HEK293 (cell line): ENCODE measurements at regions not wholly inside any gene's neighbourhood (a gene's known extent, or its start where the extent isn't known, plus 50 kb on each side); places are given as distances from the start of the nearest gene placed in this dataset.

Source experiments
- CTCF ChIA-PET: fragments of 350-600 bp; formaldehyde crosslinking; extraction: SDS; loops from one replicate; lab custom pipeline; 2021; ENCODE audit warnings: antibody characterized with exemption; lab: Yijun Ruan, JAX
- POLR2A ChIA-PET: fragments of 300-600 bp; formaldehyde crosslinking; extraction: SDS; loops from one replicate; lab custom pipeline; 2020; ENCODE audit warnings: antibody characterized with exemption, inconsistent platforms; lab: Yijun Ruan, JAX
- H3K27ac ChIP-seq: fragments of 200-500 bp; sonication (Bioruptor generic); 2 replicates; pipeline ENCODE4 v1.5.1; 2014; ENCODE audit warnings: low read depth, low read length, control low read depth, inconsistent platforms; ENCODE audit errors: extremely low read depth
- H3K36me3 ChIP-seq, 2 experiments: fragments of 200-500 bp in 1 of 2; sonication (Bioruptor generic) in 1 of 2; 1 replicate in 1 of 2; 2 replicates in 1 of 2; pipeline ENCODE4 v1.5.1; 2014 to 2017; ENCODE audit warnings: inconsistent platforms in 2 of 2, low read length in 2 of 2; ENCODE audit not compliant: control insufficient read depth in 2 of 2, insufficient read depth in 1 of 2
- H3K4me1 ChIP-seq: fragments of 200-500 bp; sonication (Bioruptor generic); 2 replicates; pipeline ENCODE4 v1.5.1; 2014; ENCODE audit warnings: mild to moderate bottlenecking, low read length, inconsistent platforms; ENCODE audit not compliant: control insufficient read depth, insufficient read depth
- H3K4me3 ChIP-seq: 2 replicates; pipeline ENCODE4 v1.5.1; 2011; ENCODE audit warnings: low read depth, mild to moderate bottlenecking, control low read depth, low read length, moderate library complexity
- H3K9me3 ChIP-seq: fragments of 200-500 bp; sonication (Bioruptor generic); 2 replicates; pipeline ENCODE4 v1.5.1; 2014; ENCODE audit warnings: low read depth, low read length, inconsistent platforms; ENCODE audit not compliant: control insufficient read depth, insufficient read depth
- ZNF10 ChIP-seq: fragments of 450-650 bp; formaldehyde crosslinking; IDR thresholded peaks from 2 replicates; pipeline ENCODE4 v1.5.1; 2017; ENCODE audit warnings: missing biosample characterization, missing genetic modification characterization
- ZNF140 ChIP-seq: fragments of 450-650 bp; formaldehyde crosslinking; IDR thresholded peaks from 2 replicates; pipeline ENCODE4 v1.5.1; 2016; ENCODE audit warnings: missing biosample characterization, missing genetic modification characterization
- ZNF155 ChIP-seq: fragments of 450-650 bp; formaldehyde crosslinking; IDR thresholded peaks from 2 replicates; pipeline ENCODE4 v1.5.1; 2016; ENCODE audit warnings: missing biosample characterization, missing genetic modification characterization
- ZNF174 ChIP-seq: fragments of 450-650 bp; formaldehyde crosslinking; IDR thresholded peaks from 2 replicates; pipeline ENCODE4 v1.5.0; 2017; ENCODE audit warnings: missing biosample characterization, mild to moderate bottlenecking, missing genetic modification characterization
- ZNF292 ChIP-seq: fragments of 450-650 bp; formaldehyde crosslinking; IDR thresholded peaks from 2 replicates; pipeline ENCODE4 v1.5.1; 2016; ENCODE audit warnings: low read depth, missing biosample characterization, missing genetic modification characterization, borderline replicate concordance
- ZNF302 ChIP-seq: fragments of 450-650 bp; formaldehyde crosslinking; IDR thresholded peaks from 2 replicates; pipeline ENCODE4 v1.5.1; 2016; ENCODE audit warnings: missing biosample characterization, missing genetic modification characterization, low read depth
- ZNF391 ChIP-seq: fragments of 450-650 bp; formaldehyde crosslinking; IDR thresholded peaks from 2 replicates; pipeline ENCODE4 v1.5.1; 2016; ENCODE audit warnings: low read depth, missing biosample characterization, missing genetic modification characterization, borderline replicate concordance
- ZNF510 ChIP-seq: fragments of 450-650 bp; formaldehyde crosslinking; IDR thresholded peaks from 2 replicates; pipeline ENCODE4 v1.5.1; 2018; ENCODE audit warnings: mild to moderate bottlenecking, missing genetic modification characterization, missing biosample characterization; ENCODE audit not compliant: insufficient replicate concordance
- ZNF529 ChIP-seq: fragments of 450-650 bp; formaldehyde crosslinking; IDR thresholded peaks from 2 replicates; pipeline ENCODE4 v1.5.1; 2017; ENCODE audit warnings: missing genetic modification characterization, missing biosample characterization; ENCODE audit not compliant: insufficient replicate concordance
- ZNF571 ChIP-seq: fragments of 450-650 bp; formaldehyde crosslinking; IDR thresholded peaks from 2 replicates; pipeline ENCODE4 v1.5.0; 2017; ENCODE audit warnings: missing biosample characterization, missing genetic modification characterization
- ZNF610 ChIP-seq: fragments of 450-650 bp; formaldehyde crosslinking; IDR thresholded peaks from 2 replicates; pipeline ENCODE4 v1.5.1; 2016; ENCODE audit warnings: missing biosample characterization, missing genetic modification characterization, borderline replicate concordance
- ZNF792 ChIP-seq: fragments of 450-650 bp; formaldehyde crosslinking; IDR thresholded peaks from 2 replicates; pipeline ENCODE4 v1.5.1; 2016; ENCODE audit warnings: missing biosample characterization, missing genetic modification characterization
- TF ChIP-seq, protein P1 (sequence below): fragments of 450-650 bp; formaldehyde crosslinking; IDR thresholded peaks from 2 replicates; pipeline ENCODE4 v1.5.1; 2016; ENCODE audit warnings: missing biosample characterization, missing genetic modification characterization, low read depth
- TF ChIP-seq, protein P2 (sequence below): fragments of 450-650 bp; formaldehyde crosslinking; IDR thresholded peaks from 2 replicates; pipeline ENCODE4 v1.5.1; 2016; ENCODE audit warnings: missing biosample characterization, missing genetic modification characterization
- TF ChIP-seq, protein P3 (sequence below): fragments of 450-650 bp; formaldehyde crosslinking; IDR thresholded peaks from 2 replicates; pipeline ENCODE4 v1.5.1; 2016; ENCODE audit warnings: missing biosample characterization, missing genetic modification characterization
- TF ChIP-seq, protein P4 (sequence below): fragments of 450-650 bp; formaldehyde crosslinking; IDR thresholded peaks from 2 replicates; pipeline ENCODE4 v1.5.1; 2016; ENCODE audit warnings: missing biosample characterization, missing genetic modification characterization
- TF ChIP-seq, protein P5 (sequence below): fragments of 450-650 bp; formaldehyde crosslinking; IDR thresholded peaks from 2 replicates; pipeline ENCODE4 v1.5.1; 2016; ENCODE audit warnings: missing biosample characterization, missing genetic modification characterization
- TF ChIP-seq, protein P6 (sequence below): fragments of 450-650 bp; formaldehyde crosslinking; IDR thresholded peaks from 2 replicates; pipeline ENCODE4 v1.5.1; 2016; ENCODE audit warnings: missing biosample characterization, missing genetic modification characterization
- TF ChIP-seq, protein P7 (sequence below): fragments of 450-650 bp; formaldehyde crosslinking; IDR thresholded peaks from 2 replicates; pipeline ENCODE4 v1.5.1; 2016; ENCODE audit warnings: missing biosample characterization, missing genetic modification characterization

DNA sequence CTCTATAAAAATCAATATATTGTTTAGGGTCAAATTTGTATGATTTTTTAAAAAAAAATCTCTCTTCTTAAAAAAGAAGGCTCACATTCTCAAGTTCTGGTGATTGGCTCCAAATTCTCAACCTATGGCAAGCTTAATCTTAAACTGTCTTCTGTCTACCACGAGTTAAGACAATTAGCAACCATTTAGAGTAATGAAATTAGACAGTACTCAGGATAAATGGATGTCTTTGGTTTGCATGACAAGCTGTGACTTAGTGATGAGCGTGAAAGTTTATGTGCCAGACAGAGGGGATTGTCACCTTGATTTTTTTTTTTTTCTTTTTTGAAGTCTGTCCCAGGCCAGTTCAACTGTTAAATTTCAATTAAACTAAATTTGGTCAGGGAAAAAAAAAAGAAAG lies 1632.3 kb downstream of the MAT2B start:
- CTCF ChIA-PET: no interaction called here
- Histone ChIP-seq H3K36me3 (no peaks in the 10 kb centered on the region), H3K9me3 (no peaks in the 10 kb centered on the region), H3K4me3 (no peak overlapping the region), H3K4me1 (no peaks in the 10 kb centered on the region), H3K27ac (no peak overlapping the region)
- POLR2A ChIA-PET: no interaction called here
- TF ChIP-seq, protein P1, sequence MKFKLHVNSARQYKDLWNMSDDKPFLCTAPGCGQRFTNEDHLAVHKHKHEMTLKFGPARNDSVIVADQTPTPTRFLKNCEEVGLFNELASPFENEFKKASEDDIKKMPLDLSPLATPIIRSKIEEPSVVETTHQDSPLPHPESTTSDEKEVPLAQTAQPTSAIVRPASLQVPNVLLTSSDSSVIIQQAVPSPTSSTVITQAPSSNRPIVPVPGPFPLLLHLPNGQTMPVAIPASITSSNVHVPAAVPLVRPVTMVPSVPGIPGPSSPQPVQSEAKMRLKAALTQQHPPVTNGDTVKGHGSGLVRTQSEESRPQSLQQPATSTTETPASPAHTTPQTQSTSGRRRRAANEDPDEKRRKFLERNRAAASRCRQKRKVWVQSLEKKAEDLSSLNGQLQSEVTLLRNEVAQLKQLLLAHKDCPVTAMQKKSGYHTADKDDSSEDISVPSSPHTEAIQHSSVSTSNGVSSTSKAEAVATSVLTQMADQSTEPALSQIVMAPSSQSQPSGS (tag by site-specific recombination): no peak
- TF ChIP-seq ZNF571 (no peak), ZNF140 (tag by site-specific recombination) (no peak), ZNF792 (no peak), ZNF155 (tag by site-specific recombination) (no peak), ZNF529 (tag by site-specific recombination) (no peak), ZNF391 (tag by site-specific recombination) (no peak), ZNF510 (tag by site-specific recombination) (no peak), ZNF174 (tag by site-specific recombination) (no peak), ZNF610 (tag by site-specific recombination) (no peak), ZNF302 (no peak), ZNF292 (no peak), ZNF10 (tag by site-specific recombination) (no peak)
- TF ChIP-seq, protein P2, sequence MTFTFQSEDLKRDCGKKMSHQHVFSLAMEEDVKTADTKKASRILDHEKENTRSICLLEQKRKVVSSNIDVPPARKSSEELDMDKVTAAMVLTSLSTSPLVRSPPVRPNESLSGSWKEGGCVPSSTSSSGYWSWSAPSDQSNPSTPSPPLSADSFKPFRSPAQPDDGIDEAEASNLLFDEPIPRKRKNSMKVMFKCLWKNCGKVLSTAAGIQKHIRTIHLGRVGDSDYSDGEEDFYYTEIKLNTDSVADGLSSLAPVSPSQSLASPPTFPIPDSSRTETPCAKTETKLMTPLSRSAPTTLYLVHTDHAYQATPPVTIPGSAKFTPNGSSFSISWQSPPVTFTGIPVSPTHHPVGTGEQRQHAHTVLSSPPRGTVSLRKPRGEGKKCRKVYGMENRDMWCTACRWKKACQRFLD: no peak
- TF ChIP-seq, protein P3, sequence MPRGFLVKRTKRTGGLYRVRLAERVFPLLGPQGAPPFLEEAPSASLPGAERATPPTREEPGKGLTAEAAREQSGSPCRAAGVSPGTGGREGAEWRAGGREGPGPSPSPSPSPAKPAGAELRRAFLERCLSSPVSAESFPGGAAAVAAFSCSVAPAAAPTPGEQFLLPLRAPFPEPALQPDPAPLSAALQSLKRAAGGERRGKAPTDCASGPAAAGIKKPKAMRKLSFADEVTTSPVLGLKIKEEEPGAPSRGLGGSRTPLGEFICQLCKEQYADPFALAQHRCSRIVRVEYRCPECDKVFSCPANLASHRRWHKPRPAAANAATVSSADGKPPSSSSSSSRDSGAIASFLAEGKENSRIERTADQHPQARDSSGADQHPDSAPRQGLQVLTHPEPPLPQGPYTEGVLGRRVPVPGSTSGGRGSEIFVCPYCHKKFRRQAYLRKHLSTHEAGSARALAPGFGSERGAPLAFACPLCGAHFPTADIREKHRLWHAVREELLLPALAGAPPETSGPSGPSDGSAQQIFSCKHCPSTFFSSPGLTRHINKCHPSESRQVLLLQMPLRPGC (tag by site-specific recombination): no peak
- TF ChIP-seq, protein P4, sequence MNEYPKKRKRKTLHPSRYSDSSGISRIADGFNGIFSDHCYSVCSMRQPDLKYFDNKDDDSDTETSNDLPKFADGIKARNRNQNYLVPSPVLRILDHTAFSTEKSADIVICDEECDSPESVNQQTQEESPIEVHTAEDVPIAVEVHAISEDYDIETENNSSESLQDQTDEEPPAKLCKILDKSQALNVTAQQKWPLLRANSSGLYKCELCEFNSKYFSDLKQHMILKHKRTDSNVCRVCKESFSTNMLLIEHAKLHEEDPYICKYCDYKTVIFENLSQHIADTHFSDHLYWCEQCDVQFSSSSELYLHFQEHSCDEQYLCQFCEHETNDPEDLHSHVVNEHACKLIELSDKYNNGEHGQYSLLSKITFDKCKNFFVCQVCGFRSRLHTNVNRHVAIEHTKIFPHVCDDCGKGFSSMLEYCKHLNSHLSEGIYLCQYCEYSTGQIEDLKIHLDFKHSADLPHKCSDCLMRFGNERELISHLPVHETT: no peak
- TF ChIP-seq, protein P5, sequence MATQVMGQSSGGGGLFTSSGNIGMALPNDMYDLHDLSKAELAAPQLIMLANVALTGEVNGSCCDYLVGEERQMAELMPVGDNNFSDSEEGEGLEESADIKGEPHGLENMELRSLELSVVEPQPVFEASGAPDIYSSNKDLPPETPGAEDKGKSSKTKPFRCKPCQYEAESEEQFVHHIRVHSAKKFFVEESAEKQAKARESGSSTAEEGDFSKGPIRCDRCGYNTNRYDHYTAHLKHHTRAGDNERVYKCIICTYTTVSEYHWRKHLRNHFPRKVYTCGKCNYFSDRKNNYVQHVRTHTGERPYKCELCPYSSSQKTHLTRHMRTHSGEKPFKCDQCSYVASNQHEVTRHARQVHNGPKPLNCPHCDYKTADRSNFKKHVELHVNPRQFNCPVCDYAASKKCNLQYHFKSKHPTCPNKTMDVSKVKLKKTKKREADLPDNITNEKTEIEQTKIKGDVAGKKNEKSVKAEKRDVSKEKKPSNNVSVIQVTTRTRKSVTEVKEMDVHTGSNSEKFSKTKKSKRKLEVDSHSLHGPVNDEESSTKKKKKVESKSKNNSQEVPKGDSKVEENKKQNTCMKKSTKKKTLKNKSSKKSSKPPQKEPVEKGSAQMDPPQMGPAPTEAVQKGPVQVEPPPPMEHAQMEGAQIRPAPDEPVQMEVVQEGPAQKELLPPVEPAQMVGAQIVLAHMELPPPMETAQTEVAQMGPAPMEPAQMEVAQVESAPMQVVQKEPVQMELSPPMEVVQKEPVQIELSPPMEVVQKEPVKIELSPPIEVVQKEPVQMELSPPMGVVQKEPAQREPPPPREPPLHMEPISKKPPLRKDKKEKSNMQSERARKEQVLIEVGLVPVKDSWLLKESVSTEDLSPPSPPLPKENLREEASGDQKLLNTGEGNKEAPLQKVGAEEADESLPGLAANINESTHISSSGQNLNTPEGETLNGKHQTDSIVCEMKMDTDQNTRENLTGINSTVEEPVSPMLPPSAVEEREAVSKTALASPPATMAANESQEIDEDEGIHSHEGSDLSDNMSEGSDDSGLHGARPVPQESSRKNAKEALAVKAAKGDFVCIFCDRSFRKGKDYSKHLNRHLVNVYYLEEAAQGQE: no peak
- TF ChIP-seq, protein P6, sequence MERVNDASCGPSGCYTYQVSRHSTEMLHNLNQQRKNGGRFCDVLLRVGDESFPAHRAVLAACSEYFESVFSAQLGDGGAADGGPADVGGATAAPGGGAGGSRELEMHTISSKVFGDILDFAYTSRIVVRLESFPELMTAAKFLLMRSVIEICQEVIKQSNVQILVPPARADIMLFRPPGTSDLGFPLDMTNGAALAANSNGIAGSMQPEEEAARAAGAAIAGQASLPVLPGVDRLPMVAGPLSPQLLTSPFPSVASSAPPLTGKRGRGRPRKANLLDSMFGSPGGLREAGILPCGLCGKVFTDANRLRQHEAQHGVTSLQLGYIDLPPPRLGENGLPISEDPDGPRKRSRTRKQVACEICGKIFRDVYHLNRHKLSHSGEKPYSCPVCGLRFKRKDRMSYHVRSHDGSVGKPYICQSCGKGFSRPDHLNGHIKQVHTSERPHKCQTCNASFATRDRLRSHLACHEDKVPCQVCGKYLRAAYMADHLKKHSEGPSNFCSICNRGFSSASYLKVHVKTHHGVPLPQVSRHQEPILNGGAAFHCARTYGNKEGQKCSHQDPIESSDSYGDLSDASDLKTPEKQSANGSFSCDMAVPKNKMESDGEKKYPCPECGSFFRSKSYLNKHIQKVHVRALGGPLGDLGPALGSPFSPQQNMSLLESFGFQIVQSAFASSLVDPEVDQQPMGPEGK (tag by site-specific recombination): no peak
- TF ChIP-seq, protein P7, sequence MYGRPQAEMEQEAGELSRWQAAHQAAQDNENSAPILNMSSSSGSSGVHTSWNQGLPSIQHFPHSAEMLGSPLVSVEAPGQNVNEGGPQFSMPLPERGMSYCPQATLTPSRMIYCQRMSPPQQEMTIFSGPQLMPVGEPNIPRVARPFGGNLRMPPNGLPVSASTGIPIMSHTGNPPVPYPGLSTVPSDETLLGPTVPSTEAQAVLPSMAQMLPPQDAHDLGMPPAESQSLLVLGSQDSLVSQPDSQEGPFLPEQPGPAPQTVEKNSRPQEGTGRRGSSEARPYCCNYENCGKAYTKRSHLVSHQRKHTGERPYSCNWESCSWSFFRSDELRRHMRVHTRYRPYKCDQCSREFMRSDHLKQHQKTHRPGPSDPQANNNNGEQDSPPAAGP: no peak
